Mammary epithelial cell (primary cell): ENCODE measurements at regions not wholly inside any gene's neighbourhood (a gene's known extent, or its start where the extent isn't known, plus 50 kb on each side); places are given as distances from the start of the nearest gene placed in this dataset.

Experiments
- CTCF ChIP-seq, 2 donors: IDR thresholded peaks in 1 of 2; conservative IDR thresholded peaks in 1 of 2; 2 replicates each; pipeline ENCODE4 v1.5.1; 2011 to 2012; ENCODE audit warnings: inconsistent platforms in 2 of 2, low read length in 2 of 2, mild to moderate bottlenecking in 2 of 2, control low read depth in 1 of 2, low read depth in 1 of 2; ENCODE audit not compliant: insufficient read depth in 1 of 2; ENCODE audit errors: extremely low read depth in 1 of 2
- EZH2 ChIP-seq: IDR thresholded peaks from 2 replicates; pipeline ENCODE4 v1.6.1; 2012; ENCODE audit warnings: low read length, inconsistent platforms, borderline replicate concordance

GRCh38 chr3:67064105-67064504 is 66.0 kb downstream of the KBTBD8 start:
- TF ChIP-seq CTCF (conservative IDR thresholded peaks at IDR 0.05 in 1 of 2, IDR thresholded peaks at IDR 0.05 in 1 of 2; ENCODE audit: extremely low read depth in 1 of 2, insufficient read depth in 1 of 2, low read depth in 1 of 2, low read length in 2 of 2), result no peak
- TF ChIP-seq EZH2, result no peak
